HG02763 (cell line): ENCODE measurements at regions not wholly inside any gene's neighbourhood (a gene's known extent, or its start where the extent isn't known, plus 50 kb on each side); places are given as distances from the start of the nearest gene placed in this dataset.
"Not testable (repeated sequence)": the region's sequence is repeated elsewhere in the genome, so short reads cannot be mapped to it uniquely, and the experiment has no call there.

Experiments used
- ATAC-seq: cut with Tn5 transposase; IDR thresholded peaks from one replicate; pipeline ENCODE4 v1.9.1; 2021; ENCODE audit warnings: mild to moderate bottlenecking, moderate library complexity; ENCODE audit not compliant: unreplicated experiment

GRCh38 chr14:106309423-106309822 lies 783.0 kb downstream of the TMEM121 start:
- no peak for ATAC-seq

GRCh38 chr14:106315436-106315835 lies 789.1 kb downstream of the TMEM121 start:
- ATAC-seq: no peak

DNA sequence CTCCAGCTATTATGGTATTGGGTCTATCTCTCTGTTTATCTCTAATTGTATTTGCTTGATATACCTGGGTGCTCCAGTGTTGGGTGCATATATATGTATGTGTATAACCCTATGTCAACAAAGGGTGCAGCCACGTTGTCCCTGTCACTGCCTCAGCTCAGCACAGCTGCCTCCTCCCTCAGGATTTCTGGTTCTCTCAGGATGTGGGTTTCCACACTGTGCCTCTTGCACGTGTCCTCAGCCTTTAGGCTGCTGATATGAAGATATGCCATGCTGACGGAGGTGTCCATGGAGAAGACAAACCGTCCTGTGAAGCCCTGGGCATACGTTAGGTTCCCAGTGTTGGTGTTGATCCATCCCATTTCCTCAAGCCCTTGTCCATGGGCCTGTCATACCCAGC lies 791.2 kb downstream of the TMEM121 start:
- ATAC-seq: no peak

DNA sequence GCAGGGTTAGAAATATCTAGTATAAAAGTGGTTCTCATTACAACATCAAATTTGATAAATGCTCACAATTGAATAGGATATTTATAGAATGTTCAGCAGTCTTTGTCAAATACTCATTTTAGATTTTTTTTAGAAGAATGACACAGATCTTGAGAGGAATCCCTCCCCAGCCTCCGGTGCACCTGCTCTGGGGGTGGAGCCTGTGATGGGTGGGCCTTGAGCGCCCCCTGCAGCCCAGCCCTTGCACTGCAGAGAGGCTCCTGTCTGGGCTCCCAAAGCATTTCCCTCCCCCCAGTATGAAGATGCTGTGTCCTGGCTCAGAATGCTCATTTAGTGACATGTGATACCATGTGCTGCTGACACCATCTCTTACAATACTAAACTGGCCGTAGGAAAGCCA lies 792.3 kb downstream of the TMEM121 start:
- no peak for ATAC-seq

DNA sequence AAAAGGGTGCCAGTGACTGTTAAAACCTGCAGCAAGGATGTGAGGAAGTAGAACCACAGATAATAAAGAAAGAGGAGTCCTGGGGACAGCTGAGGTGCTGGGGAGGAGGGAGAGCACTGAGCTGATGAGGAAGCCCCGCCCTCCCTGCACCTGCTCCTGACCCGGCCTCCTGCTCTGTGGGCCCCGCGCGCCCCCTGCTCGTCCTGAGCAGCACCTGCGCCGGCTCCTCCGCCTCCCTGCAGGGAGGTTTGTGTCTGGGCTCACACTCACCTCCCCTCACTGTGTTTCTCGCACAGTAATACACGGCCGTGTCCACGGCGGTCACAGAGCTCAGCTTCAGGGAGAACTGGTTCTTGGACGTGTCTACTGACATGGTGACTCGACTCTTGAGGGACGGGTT lies 797.6 kb downstream of the TMEM121 start:
- ATAC-seq: not testable (repeated sequence)

- ATAC-seq: no peak
Measured at GRCh38 chr14:106327234-106327633, 800.9 kb downstream of the TMEM121 start.

GRCh38 chr14:106327702-106328353 lies 801.4 kb downstream of the TMEM121 start:
- ATAC-seq: not testable (repeated sequence)

- not testable (repeated sequence) for ATAC-seq
Measured at GRCh38 chr14:106329243-106329642, 802.9 kb downstream of the TMEM121 start.

DNA sequence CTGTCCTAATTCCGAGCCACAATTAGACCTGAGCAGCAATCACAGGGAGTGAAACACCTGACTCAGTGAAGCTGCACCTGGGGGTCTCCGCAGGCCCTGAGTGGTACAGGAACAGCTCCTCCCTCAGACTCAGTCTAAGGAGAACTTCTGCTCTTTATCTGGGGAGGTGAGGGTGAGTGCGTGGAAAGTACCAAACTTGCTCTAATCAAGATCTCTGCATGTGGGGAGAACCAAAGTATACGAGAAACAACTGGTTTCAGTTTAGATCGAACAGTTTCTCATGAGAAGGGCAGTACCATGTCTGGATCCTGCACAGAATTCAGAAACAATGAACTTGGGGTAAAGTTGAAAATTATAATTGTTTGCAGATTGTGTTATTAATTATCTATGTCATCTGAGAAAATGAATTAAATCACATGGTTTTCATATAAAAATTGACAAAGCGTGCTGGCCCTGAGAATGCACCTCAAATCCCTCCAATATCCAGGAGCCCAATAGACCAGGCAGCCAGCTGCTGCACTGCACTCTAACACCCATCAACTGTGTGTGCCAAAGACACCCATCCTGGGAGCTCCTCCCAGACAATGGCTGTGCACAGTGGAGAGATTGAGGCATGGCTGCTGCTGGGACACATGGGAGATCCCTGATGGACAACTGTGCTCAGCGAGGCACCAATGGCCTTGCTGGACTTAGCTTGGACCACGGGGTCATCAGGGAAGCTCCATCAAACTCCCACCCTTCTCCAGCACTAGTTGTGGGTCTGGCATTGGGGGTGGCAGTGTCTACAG lies 803.8 kb downstream of the TMEM121 start:
- not testable (repeated sequence) for ATAC-seq

DNA sequence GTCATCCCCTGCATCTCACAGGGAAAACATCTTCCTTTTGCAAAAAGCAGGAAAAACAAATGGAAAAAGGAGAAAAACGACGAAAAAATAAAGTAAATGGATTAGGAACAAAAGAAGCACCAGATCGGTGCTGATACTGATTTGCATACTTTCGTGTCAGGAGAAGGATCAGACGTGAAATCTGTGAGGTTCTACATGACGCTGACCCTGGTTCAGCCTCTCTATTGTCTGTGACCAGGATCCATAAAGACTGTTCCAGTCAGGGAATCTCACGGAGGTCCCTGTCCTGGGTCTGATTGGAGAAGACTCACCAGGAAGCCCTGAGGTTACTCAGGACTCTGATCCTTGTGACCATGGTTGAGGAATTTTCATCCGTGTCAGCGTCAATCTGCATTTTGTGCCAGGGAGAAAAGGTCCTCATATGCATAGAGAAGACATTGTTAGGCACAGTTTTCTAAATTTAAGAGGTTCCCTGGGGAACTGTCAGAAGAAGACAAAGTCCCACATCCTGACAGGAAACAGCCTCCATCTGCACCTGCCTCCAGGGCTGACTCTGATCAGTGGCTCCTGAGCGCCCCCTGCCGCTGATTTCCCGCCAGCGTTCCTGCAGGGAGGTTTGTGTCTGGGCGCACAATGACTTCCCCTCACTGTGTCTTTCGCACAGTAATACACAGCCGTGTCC lies 808.2 kb downstream of the TMEM121 start:
- ATAC-seq: not testable (repeated sequence)

DNA sequence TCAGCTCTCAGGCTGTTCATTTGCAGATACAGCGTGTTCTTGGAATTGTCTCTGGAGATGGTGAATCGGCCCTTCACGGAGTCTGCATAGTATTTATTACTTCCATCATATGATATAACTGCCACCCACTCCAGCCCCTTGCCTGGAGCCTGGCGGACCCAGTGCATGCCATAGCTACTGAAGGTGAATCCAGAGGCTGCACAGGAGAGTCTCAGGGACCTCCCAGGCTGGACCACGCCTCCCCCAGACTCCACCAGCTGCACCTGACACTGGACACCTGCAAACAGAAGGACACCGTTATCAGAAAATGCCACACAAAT lies 808.7 kb downstream of the TMEM121 start:
- not testable (repeated sequence) for ATAC-seq

DNA sequence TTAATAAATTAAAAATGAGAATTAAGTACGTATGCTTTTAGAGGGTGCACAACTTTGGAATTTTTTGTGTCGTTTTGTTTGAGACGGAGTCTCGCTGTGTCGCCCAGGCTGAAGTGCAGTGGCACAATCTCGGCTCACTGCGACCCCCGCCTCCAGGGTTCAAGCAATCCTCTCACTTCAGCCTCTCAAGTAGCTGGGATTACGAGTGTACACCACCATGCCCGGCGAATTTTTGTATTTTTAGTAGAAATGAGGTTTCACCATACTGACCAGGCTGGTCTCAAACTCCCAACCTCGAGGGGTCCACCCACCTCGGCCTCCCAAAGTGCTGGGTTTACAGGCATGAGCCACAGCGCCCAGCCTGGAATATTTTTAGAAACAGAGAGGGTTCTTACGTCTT lies 812.4 kb downstream of the TMEM121 start:
- ATAC-seq: not testable (repeated sequence)

DNA sequence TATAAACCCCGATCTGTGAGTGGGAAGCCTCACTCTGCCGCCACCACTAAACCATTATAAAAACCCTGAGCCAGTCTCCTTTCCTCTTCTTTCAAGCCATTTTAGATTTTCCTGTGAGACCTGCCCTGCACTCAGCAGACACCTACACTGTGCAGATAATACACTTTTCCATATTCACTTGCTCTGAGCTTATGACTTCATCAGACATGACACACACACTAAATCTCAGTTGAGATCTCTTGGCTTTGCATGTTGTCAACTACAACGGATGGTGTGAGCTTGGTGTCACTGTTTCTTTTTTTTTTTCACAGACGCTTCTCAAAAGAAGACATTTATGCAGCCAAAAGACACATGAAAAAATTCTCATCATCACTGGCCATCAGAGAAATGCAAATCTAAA lies 814.3 kb downstream of the TMEM121 start:
- not testable (repeated sequence) for ATAC-seq

DNA sequence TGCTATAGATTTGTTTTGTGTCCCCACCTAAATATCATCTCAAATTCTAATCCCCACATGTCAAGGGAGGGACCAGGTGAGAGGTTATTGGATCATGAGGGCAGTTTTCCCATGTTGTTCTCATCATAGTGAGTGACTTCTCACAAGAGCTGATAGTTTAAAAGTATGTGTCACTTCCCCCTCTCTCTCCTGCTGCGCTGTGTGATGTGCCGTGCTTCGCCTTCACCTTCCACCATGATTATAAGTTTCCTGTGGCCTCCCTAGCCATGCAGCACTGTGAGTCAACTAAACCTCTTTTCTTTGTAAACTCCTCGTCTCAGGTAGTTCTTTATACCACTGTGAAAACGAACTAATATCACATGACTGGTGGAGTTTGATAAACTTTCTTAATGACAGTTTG lies 814.8 kb downstream of the TMEM121 start:
- ATAC-seq: not testable (repeated sequence)

DNA sequence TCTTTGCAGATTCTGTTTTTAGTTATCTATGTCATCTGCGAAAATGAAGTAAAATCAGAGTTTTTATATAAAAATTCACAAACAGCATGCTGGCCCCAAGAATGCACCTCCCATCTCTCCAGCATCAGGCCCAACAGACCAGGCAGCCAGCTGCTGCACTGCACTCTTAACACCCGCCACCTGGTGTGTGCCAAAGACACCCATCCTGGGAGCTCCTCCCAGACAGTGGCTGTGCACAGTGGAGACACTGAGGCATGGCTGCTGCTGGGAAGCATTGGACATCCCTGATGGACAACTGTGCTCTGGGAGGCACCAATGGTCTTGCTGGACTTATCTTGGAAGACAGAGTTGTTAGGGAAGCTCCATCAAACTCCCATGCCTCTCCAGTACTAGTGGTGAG lies 817.2 kb downstream of the TMEM121 start:
- no peak for ATAC-seq

GRCh38 chr14:106344065-106344614 lies 817.8 kb downstream of the TMEM121 start:
- not testable (repeated sequence) for ATAC-seq

GRCh38 chr14:106344791-106345479 lies 818.6 kb downstream of the TMEM121 start:
- not testable (repeated sequence) for ATAC-seq

DNA sequence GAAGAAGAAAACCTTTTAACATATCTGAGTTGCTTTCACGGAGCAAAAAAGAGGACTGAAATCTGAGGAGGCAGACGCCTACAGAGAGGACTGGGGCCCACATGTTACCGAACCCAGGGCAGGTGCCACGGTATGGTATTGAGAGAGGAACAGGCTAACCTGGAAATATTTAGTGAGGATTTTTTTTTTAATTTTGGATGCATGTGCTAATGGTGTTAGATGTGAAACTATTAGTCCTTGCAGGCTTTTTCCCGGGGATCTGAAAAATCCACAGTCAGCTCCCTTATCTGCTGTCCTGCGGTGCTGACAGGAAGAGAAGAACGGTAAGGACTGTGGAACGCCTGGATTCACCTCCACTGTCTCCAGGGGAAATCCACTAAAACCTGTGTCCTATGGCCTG lies 819.7 kb downstream of the TMEM121 start:
- ATAC-seq: no peak

DNA sequence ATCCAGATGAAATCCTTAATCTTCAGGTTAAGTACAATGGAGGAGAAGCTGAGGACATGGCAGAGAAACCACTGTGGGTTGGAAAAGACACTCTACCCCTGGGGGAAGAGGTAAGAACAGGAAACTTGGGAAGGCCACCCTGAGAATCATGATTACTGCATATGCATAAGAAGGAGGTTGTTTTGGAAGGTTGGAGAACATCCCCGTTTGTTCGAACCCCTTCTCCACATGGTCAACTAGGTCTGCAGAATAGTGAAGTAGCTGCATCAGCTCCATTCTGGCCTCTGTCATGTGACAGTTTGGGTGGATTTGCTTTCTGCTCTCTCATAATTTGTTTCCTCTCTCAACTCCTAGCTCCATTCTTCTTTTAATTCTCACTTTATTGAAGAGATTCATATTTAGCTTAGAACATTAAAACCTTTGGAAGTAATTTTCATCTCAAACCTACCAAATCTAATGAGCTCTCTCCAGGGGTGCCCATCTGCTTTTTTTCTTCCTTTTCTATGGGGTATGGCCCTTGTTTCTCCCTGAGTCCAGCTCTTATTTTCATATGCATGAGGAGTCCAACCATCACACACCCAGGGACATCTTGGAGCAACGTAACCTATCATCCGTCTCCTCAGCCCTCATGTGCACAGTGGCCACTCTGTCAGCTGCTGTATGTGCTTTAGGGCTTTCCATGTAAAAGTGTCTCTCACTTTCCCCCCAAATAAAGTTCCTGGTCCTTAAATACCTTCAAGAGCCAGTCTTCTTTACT lies 820.3 kb downstream of the TMEM121 start:
- no peak for ATAC-seq

DNA sequence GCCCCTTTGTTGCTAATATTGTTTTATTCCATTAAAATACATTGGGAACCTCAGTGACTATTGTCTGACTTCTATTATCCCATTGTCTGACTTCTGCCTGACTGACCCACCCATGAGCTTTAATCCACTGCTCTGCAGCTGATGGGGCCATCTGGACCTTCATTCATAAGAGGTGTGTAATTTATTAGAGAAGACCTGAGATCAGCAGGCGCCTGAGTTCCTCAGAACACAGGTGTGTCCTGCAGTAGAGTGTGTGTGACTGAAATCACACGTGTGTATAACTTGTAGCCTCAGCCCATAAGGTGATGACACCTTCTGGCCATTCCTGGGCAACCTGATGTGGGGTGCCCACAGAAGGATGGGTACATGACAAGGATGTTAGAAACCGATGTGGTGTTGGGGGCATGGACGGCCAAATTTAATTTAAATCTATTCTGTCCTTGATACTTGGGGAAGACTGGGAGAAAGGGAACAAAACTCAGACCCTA lies 821.0 kb downstream of the TMEM121 start:
- ATAC-seq: no peak
